ENCODE measurements at regions not wholly inside any gene's neighbourhood (a gene's known extent, or its start where the extent isn't known, plus 50 kb on each side); places are given as distances from the start of the nearest gene placed in this dataset.
A peak's percentile ranks its signal among the peaks of the same experiment; 100 is the strongest.
"Not testable (repeated sequence)": the region's sequence is repeated elsewhere in the genome, so short reads cannot be mapped to it uniquely, and the experiment has no call there.

DNA sequence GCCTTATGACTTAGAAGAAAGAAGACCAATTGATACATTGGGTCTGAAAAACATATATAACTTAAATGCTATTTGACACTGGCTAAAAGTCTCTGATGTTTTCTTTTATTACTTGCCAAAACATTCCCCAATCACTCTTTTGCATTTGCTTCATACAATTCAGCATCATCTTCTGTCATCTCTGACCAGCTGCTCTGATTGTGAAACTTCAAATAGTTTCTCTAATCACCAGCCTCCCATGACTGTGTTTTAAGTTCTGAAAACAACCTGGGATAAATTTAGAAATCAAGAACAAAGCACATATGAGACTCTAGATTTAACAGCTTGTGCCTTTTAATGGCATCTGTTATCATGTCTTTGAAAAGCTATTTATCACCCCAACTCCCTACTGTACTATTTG, 208.4 kb upstream of the KCND2 start:
- no peak overlapping the region for H3K27ac ChIP-seq
- no peak for TF ChIP-seq ZFX (IDR thresholded peaks at IDR 0.05; ENCODE audit: borderline replicate concordance)
- TF ChIP-seq, protein P1, sequence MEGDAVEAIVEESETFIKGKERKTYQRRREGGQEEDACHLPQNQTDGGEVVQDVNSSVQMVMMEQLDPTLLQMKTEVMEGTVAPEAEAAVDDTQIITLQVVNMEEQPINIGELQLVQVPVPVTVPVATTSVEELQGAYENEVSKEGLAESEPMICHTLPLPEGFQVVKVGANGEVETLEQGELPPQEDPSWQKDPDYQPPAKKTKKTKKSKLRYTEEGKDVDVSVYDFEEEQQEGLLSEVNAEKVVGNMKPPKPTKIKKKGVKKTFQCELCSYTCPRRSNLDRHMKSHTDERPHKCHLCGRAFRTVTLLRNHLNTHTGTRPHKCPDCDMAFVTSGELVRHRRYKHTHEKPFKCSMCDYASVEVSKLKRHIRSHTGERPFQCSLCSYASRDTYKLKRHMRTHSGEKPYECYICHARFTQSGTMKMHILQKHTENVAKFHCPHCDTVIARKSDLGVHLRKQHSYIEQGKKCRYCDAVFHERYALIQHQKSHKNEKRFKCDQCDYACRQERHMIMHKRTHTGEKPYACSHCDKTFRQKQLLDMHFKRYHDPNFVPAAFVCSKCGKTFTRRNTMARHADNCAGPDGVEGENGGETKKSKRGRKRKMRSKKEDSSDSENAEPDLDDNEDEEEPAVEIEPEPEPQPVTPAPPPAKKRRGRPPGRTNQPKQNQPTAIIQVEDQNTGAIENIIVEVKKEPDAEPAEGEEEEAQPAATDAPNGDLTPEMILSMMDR (IDR thresholded peaks at IDR 0.05): no peak

DNA sequence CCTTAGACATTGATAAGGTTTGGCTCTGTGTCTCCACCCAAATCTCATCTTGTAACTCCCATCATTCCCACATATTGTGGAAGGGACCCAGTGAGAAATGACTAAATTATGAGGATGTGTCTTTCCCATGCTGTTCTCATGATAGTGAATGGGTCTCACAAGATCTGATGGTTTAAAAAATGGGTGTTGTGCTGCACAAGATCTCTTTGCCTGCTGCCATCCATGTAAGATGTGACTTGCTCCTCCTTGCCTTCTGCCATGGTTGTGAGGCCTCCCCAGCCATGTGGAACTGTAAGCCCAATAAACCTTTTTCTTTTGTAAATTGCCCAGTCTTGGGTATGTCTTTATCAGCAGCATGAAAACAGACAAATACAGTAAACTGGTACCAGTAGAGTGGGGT, 206.1 kb upstream of the KCND2 start:
- not testable (repeated sequence) for H3K27ac ChIP-seq

DNA sequence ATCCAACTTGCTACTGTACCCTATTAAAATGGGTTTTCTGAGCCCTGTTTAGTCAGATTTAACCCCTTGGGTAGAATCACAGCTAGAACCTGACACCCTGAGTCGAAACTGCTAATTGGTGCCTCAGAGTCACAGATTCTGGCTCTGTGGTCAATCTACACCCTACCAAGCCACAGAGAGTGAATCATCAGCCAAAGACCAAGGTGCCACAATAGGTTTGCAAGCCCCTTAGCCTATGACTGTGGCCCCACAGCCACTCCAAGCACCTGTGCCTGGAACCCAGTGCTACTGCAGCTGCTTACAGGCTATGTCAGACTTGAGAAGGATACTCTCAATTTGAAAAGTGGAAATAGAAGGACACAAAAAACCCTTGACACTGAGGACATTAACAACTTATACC, 202.8 kb upstream of the KCND2 start:
- no peak overlapping the region for H3K27ac ChIP-seq
- TF ChIP-seq ZFX (IDR thresholded peaks at IDR 0.05; ENCODE audit: borderline replicate concordance): no peak
- TF ChIP-seq, protein P1 (IDR thresholded peaks at IDR 0.05): no peak

DNA sequence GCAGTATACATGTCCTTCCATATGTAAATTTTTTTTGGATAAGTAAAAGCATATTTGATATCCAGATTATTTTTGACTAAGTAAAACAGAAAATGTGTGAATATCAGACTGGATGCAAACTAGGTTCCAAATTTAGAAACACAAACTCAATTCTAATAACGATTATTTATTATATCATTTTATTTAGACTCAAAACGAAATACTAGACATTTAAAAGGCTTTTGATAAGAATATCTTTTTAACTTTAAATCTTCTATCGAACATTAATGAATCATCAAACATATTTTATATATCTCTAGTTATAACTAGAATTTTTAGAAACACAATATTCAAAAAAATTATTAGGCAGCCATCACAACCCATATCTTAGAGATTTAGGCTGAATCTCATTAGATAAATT, 195.2 kb upstream of the KCND2 start:
- no peak overlapping the region for H3K27ac ChIP-seq
- TF ChIP-seq ZFX (IDR thresholded peaks at IDR 0.05; ENCODE audit: borderline replicate concordance): no peak
- TF ChIP-seq, protein P1 (IDR thresholded peaks at IDR 0.05): no peak

DNA sequence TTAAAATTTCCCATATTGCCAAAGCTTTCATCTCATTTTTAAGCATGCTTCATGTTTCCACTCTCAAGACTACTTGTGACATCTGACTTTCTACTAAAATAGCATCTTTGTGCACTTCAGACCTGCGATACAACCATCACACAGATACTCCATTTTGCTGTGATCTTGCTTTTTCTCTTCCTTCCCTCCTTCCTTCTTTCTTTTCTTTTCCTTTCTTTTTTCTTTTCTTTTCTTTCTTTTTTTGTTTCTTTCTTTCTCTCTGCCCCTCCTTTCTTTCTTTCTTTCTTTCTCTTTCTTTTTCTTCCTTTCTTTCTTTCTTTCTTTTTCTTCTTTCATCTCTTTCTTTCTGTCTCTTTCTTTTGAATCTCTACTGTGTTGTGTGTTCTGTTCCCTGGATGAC, 194.0 kb upstream of the KCND2 start:
- TF ChIP-seq, protein P1 (IDR thresholded peaks at IDR 0.05): no peak
- no peak for TF ChIP-seq ZFX (IDR thresholded peaks at IDR 0.05; ENCODE audit: borderline replicate concordance)
- no peak overlapping the region for H3K27ac ChIP-seq

DNA sequence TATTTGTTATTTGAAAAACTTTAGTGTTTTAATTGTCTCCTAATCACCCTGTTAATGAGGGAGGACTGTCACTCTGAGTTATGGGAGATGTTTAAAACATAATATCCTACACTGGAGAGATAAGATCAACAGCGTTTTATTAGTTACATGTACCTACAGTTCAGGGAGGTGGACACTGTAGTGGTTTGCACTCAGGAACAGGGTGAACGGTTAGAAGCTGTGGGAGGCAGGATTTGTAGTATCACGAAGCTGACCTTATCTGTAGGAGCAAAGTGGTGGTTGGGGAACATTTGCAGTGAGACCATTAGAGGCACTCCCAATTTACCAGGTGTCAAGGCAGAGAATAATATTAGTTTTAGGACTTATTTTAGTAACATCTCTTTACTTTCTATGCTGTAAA, 193.3 kb upstream of the KCND2 start:
- TF ChIP-seq, protein P1 (IDR thresholded peaks at IDR 0.05): no peak
- no peak for TF ChIP-seq ZFX (IDR thresholded peaks at IDR 0.05; ENCODE audit: borderline replicate concordance)
- no peak overlapping the region for H3K27ac ChIP-seq

DNA sequence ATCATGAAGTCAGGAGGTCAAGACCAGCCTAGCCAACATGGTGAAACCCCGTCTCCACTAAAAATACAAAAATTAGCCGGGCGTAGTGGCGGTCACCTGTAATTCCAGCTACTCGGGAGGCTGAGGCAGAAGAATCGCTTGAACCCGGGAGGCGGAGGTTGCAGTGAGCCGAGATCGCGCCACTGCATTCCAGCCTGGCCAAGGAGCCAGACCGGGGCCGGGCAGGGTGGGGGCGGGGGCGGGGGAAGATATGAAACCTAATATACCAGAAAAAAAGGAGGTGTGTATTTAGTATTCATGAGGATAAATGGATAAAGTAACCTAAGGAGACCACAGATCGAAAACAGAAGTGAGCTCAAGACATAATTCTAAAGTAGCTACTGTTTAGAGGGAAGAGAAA, 186.5 kb upstream of the KCND2 start:
- H3K27ac ChIP-seq: not testable (repeated sequence)

DNA sequence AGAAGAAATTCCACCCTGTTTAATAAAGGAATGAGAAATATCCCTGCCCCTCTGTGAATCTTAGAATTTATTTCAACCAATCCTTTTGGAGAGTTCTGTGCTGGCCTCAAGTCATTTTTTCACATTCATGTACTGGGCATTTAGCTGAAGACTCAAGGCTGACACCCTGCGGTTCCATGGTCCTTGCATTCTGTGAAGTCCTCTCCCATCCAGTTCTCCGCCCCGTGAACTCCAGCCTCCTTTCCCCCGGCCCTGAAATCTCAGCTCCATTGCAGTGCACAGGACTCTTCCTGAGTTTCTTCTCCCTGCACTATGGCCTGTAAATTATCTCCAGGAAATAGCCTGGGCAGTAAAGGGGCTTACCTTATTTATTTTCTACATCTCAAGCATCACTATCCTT, 183.0 kb upstream of the KCND2 start:
- H3K27ac ChIP-seq: no peak overlapping the region
- TF ChIP-seq ZFX (IDR thresholded peaks at IDR 0.05; ENCODE audit: borderline replicate concordance): no peak
- TF ChIP-seq, protein P1 (IDR thresholded peaks at IDR 0.05): 0 out of 2 replicates have a peak, but pooled peaks have one; percentile 6

Measured in 22Rv1 (cell line).